Body of pancreas (tissue), 4 donors: ENCODE measurements at regions not wholly inside any gene's neighbourhood (a gene's known extent, or its start where the extent isn't known, plus 50 kb on each side); places are given as distances from the start of the nearest gene placed in this dataset.

ENCODE experiments used
- POLR2A ChIP-seq, 3 donors: fragments of 450-650 bp; IDR thresholded peaks; one replicate each; pipeline ENCODE4 v1.6.1; 2016; ENCODE audit warnings: antibody characterized with exemption in 3 of 3, mild to moderate bottlenecking in 2 of 3
- TF ChIP-seq, protein P1 (sequence below), 7 experiments: fragments of 450-650 bp in 4 of 7; fragments of 200-600 bp in 3 of 7; sonication (generic) in 3 of 7; IDR thresholded peaks; one replicate each; pipeline ENCODE4 v1.5.1; 2016 to 2019; ENCODE audit warnings: antibody characterized with exemption in 7 of 7

- TF ChIP-seq POLR2A (IDR thresholded peaks at IDR 0.05) = no peak
- TF ChIP-seq, protein P1, sequence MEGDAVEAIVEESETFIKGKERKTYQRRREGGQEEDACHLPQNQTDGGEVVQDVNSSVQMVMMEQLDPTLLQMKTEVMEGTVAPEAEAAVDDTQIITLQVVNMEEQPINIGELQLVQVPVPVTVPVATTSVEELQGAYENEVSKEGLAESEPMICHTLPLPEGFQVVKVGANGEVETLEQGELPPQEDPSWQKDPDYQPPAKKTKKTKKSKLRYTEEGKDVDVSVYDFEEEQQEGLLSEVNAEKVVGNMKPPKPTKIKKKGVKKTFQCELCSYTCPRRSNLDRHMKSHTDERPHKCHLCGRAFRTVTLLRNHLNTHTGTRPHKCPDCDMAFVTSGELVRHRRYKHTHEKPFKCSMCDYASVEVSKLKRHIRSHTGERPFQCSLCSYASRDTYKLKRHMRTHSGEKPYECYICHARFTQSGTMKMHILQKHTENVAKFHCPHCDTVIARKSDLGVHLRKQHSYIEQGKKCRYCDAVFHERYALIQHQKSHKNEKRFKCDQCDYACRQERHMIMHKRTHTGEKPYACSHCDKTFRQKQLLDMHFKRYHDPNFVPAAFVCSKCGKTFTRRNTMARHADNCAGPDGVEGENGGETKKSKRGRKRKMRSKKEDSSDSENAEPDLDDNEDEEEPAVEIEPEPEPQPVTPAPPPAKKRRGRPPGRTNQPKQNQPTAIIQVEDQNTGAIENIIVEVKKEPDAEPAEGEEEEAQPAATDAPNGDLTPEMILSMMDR (IDR thresholded peaks at IDR 0.05) = no peak
Observed at GRCh38 chr11:103548838-103549237, 439.6 kb downstream of the DYNC2H1 start.
